ENCODE measurements at regions not wholly inside any gene's neighbourhood (a gene's known extent, or its start where the extent isn't known, plus 50 kb on each side); places are given as distances from the start of the nearest gene placed in this dataset.

DNA sequence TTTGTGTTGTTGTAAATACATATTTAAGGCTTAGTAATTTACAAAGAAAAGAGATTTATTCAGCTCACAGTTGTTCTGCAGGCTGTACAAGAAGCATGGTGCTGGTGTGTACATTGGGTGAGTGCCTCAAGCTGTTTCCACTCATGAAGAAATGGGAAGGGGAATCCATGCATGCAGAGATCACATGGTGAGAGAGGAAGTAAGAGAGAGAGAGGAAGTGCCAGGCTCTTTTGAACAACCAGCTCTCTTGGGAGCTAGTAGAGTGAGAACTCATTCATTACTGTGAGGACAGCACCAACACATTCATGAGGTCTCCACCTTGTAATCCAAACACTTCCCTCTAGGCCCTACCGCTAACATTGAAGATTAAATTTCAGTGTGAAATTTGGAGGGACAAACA, 909.2 kb downstream of the NSUN3 start:
- no peak for TF ChIP-seq CTCF (IDR thresholded peaks at IDR 0.05)
- no peak for TF ChIP-seq EZH2 (IDR thresholded peaks at IDR 0.05)
- TF ChIP-seq EZH2phosphoT487 (IDR thresholded peaks at IDR 0.05) = no peak
- Histone ChIP-seq H2AFZ (replicated peaks) (no peak overlapping the region), H3K9me3 (ENCODE audit: low read depth) (no peaks in the 10 kb centered on the region), H4K20me1 (ENCODE audit: low read depth) (no peaks in the 10 kb centered on the region), H3K79me2 (ENCODE audit: low read depth) (no peaks in the 10 kb centered on the region), H3K27me3 (no peaks in the 10 kb centered on the region), H3K36me3 (no peaks in the 10 kb centered on the region), H3F3A (ENCODE audit: low read depth) (no peaks in the 10 kb centered on the region), H3K9ac (no peak overlapping the region), H3K27ac (no peak overlapping the region), H3K4me1 (no peaks in the 10 kb centered on the region), H3K4me2 (no peak overlapping the region), H3K4me3 (no peak overlapping the region)
- no peak for DNase-seq (ENCODE audit: low spot score)
- Mint-ChIP-seq H3K27me3 (ENCODE audit: insufficient read depth, low read depth) (no peaks in the 10 kb centered on the region), H3K36me3 (no peaks in the 10 kb centered on the region), H3K9me3 (peaks cover 7% of the 10 kb centered on the region), H3K27ac (no peak overlapping the region), H3K4me3 (no peak overlapping the region), H3K4me1 (no peaks in the 10 kb centered on the region)

- no peaks in the 10 kb centered on the region for H3F3A ChIP-seq (ENCODE audit: low read depth)
- no peak overlapping the region for H3K4me2 ChIP-seq
- H3K4me1 ChIP-seq = no peaks in the 10 kb centered on the region
- no peaks in the 10 kb centered on the region for H3K36me3 Mint-ChIP-seq
- no peaks in the 10 kb centered on the region for H3K4me1 Mint-ChIP-seq
- H3K27ac ChIP-seq = no peak overlapping the region
- no peak overlapping the region for H3K4me3 ChIP-seq
- H3K27me3 ChIP-seq = no peaks in the 10 kb centered on the region
- H3K9me3 Mint-ChIP-seq = peaks cover 7% of the 10 kb centered on the region
- H3K4me3 Mint-ChIP-seq = no peak overlapping the region
- DNase-seq (ENCODE audit: low spot score) = no peak
- no peaks in the 10 kb centered on the region for H3K27me3 Mint-ChIP-seq (ENCODE audit: insufficient read depth, low read depth)
- no peak overlapping the region for H3K9ac ChIP-seq
- H3K79me2 ChIP-seq (ENCODE audit: low read depth) = no peaks in the 10 kb centered on the region
- no peak overlapping the region for H2AFZ ChIP-seq (replicated peaks)
- TF ChIP-seq EZH2 (IDR thresholded peaks at IDR 0.05) (no peak), EZH2phosphoT487 (IDR thresholded peaks at IDR 0.05) (no peak), CTCF (IDR thresholded peaks at IDR 0.05) (no peak)
- H3K27ac Mint-ChIP-seq = no peak overlapping the region
- no peaks in the 10 kb centered on the region for H4K20me1 ChIP-seq (ENCODE audit: low read depth)
- H3K9me3 ChIP-seq (ENCODE audit: low read depth) = no peaks in the 10 kb centered on the region
- no peaks in the 10 kb centered on the region for H3K36me3 ChIP-seq
These were observed 915.2 kb downstream of the NSUN3 start for GRCh38 chr3:94978084-94978483.

DNA sequence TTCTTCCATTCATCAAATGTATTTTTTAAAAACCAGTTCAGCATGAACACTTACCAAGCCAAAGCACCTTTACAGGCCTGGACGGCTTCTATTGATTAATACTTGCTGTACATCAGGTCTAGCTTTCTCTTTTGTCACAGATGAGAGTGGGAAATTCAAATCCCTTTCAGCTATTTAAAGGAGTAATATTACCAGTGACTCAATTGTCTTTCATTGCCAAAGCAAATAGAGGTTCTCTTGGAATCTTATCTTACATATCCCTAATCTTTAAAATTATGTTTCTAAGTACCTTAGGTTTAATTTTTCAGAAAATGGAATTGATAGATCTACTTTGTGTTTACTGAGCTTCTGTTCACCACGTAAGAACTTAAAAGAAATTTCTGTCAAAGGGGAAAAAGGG, 922.9 kb downstream of the NSUN3 start:
- Histone ChIP-seq H3K4me2 (no peak overlapping the region), H3F3A (ENCODE audit: low read depth) (no peaks in the 10 kb centered on the region), H2AFZ (replicated peaks) (no peak overlapping the region), H3K27me3 (no peaks in the 10 kb centered on the region), H3K27ac (no peak overlapping the region), H3K9ac (no peak overlapping the region), H3K4me3 (no peak overlapping the region), H3K36me3 (no peaks in the 10 kb centered on the region), H3K4me1 (no peaks in the 10 kb centered on the region), H3K9me3 (ENCODE audit: low read depth) (no peaks in the 10 kb centered on the region), H4K20me1 (ENCODE audit: low read depth) (no peaks in the 10 kb centered on the region), H3K79me2 (ENCODE audit: low read depth) (no peaks in the 10 kb centered on the region)
- H3K4me3 Mint-ChIP-seq = no peak overlapping the region
- peaks cover 3% of the 10 kb centered on the region for H3K9me3 Mint-ChIP-seq
- TF ChIP-seq EZH2 (IDR thresholded peaks at IDR 0.05) = no peak
- no peak for TF ChIP-seq EZH2phosphoT487 (IDR thresholded peaks at IDR 0.05)
- no peak for TF ChIP-seq CTCF (IDR thresholded peaks at IDR 0.05)
- no peak for DNase-seq (ENCODE audit: low spot score)
- H3K27me3 Mint-ChIP-seq (ENCODE audit: insufficient read depth, low read depth) = no peaks in the 10 kb centered on the region
- H3K4me1 Mint-ChIP-seq = no peaks in the 10 kb centered on the region
- no peaks in the 10 kb centered on the region for H3K36me3 Mint-ChIP-seq
- H3K27ac Mint-ChIP-seq = no peak overlapping the region

Measured in neural progenitor cell (in vitro differentiated cells).